HG03175 (cell line): ENCODE measurements at regions not wholly inside any gene's neighbourhood (a gene's known extent, or its start where the extent isn't known, plus 50 kb on each side); places are given as distances from the start of the nearest gene placed in this dataset.
"Not testable (repeated sequence)": the region's sequence is repeated elsewhere in the genome, so short reads cannot be mapped to it uniquely, and the experiment has no call there.

Experiments
- ATAC-seq: cut with Tn5 transposase; IDR thresholded peaks from one replicate; pipeline ENCODE4 v1.9.1; 2021; ENCODE audit warnings: mild to moderate bottlenecking, moderate library complexity; ENCODE audit not compliant: unreplicated experiment

GRCh38 chr17:63286254-63286653 lies 159.9 kb downstream of the CYB561 start:
- ATAC-seq: no peak

DNA sequence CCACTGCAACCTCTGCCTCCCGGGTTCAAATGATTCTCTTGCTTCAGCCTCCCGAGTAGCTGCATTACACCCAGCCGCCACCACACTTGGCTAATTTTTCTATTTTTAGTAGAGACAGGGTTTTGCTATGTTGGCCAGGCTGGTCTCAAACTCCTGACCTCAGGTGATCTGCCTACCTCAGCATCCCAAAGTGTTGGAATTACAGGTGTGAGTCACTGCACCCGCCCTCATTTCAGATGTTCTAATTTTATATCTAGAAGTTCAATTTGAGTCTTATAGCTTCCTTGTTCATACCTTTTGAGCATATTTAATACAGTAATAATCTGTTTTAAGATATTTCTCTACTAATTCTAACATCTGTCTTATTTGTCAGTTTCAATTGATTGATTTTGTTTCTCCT lies 159.1 kb downstream of the CYB561 start:
- not testable (repeated sequence) for ATAC-seq

- no peak for ATAC-seq
These were observed 156.2 kb downstream of the CYB561 start for GRCh38 chr17:63289931-63290330.

GRCh38 chr17:63290351-63290750 lies 155.8 kb downstream of the CYB561 start:
- ATAC-seq: no peak

GRCh38 chr17:63290784-63291183 lies 155.3 kb downstream of the CYB561 start:
- no peak for ATAC-seq

- ATAC-seq: no peak
These were observed 154.8 kb downstream of the CYB561 start for GRCh38 chr17:63291258-63291657.

- ATAC-seq: no peak
These were observed 153.7 kb downstream of the CYB561 start for GRCh38 chr17:63292421-63292820.

DNA sequence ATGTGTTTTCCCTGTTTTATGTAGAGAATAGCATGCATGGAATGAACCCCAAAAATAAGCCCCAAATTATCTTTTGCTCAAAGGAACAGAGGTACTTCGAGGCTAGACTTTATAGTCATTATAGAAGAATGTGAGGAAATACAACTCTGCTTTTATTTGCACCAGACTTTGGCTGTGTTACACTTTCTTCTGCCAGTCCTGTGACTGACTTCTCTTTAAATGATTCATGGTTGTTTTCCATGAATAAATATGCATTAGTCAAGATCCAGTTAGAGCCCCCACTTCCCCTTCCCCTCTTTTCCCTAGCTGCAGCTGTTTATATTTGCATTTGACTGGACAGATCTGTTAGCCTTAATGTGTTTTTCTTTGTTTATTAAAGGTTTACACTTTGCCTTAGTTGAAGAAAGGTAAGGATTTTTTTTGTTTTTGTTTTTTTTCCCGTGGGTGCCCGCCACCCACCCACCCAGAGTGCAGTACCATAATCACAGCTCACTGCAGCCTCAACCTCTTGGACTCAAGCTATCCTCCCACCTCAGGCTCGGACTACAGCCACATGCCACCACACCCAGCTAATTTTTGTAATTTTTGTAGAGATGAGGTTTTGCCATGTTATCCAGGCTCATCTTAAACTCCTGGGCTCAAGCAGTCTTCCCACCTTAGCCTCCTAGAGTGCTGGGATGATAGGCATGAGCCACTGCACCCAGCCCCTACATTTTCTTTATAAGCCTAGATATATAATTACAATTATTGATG lies 152.6 kb downstream of the CYB561 start:
- no peak for ATAC-seq

GRCh38 chr17:63294776-63295175 lies 151.3 kb downstream of the CYB561 start:
- no peak for ATAC-seq

DNA sequence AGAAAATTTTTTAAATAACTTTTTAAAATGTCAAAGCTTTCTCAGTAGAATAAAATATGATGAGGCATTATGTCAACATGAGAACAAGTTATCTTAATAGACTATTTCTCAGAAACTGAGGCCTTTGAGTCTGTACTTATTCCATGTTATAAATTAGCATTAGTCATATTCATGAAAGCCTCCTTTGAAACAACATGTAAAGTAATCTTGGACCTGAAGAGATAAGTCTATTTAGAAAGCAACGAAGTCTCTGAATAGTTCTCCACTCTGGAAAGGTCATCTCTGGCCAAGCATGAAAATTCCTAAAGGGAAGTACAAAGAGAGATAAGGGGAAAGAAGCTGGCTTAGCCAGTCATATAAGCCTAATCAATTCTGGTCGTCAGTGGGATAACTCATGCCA lies 150.8 kb downstream of the CYB561 start:
- ATAC-seq: no peak

DNA sequence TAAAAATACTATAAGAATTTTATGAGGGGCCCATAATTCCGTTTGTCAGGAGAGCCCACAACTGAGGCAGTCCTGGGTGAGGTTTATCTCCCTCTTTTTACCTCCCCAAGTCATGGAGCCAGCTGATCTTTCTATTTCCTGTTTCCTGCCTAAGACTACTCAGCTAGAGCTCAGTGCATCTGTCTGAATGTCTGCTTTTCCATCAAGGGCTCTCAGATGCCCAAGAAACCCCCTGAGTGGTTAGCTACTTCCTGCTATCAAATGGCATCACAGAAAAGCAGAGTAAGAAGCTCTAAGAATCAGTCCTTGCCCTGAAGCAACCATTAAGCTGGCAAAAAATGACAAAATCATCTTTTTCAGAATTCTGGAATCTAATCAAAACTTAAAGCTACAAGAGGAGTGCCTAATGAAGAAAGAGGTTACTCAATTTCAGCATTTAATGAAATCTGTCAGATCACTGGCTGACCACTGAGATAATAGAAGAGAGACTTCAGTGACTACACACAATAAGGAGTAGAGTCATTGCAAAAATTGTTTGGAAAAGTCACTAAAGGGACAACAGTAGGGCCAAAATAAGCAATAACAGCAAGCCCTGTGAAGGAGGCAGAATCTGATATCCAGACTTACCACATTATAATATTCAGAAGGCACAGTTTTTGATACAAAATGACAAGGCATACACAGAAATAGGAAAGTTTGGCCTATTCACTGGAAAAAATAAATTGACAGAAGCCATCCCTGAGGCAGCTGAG lies 150.1 kb downstream of the CYB561 start:
- no peak for ATAC-seq

- ATAC-seq: not testable (repeated sequence)
These were observed 147.2 kb downstream of the CYB561 start for GRCh38 chr17:63298916-63299315.

DNA sequence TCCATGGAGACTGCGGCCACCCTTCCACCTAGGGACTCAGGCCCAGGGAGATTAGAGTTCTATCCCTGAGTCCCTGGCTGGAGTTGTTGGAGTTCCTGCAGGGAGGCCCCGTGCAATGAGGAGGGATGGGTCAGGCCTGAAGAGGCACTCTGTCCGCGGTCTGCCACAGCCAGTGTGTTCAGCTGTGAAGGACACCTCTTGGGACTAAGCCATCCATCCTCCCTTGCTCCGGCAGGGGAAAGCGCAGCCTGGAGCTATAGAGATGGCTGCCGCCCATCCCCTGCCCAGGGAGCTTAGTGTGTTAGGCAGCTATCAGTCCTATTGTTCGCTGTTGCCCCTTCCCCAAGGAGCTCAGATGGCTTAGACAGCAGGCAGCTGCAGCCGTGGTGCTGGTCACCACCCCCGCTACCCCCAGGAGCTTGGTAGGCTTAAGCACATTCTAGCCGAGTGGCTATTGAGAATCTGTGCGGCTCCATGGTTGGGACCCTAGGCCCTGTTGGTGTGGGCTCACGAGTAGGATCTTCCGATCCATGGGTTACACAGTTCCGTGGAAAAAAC lies 141.3 kb downstream of the CYB561 start:
- ATAC-seq: no peak

DNA sequence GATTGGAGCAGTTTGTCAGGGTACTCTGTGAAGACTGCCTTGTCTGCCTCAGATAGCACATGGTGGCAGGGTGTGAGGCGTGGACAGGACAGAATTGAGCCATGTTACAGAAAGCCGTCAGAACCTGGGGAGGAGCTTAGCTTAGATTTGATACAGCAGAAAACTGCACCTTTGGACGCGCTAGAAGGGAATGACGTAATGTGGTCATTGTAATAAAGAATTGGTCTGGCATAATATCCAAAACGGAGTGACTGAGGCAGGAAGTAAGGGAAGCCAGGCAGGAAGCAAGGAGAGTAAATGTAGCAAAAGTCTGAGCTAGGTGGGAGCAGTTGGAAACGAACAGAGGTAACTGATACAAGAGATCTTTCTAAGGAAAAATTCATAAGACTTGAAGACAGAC lies 140.2 kb downstream of the CYB561 start:
- no peak for ATAC-seq

GRCh38 chr17:63306855-63307254 lies 139.3 kb downstream of the CYB561 start:
- no peak for ATAC-seq

GRCh38 chr17:63308272-63308671 lies 137.8 kb downstream of the CYB561 start:
- no peak for ATAC-seq

DNA sequence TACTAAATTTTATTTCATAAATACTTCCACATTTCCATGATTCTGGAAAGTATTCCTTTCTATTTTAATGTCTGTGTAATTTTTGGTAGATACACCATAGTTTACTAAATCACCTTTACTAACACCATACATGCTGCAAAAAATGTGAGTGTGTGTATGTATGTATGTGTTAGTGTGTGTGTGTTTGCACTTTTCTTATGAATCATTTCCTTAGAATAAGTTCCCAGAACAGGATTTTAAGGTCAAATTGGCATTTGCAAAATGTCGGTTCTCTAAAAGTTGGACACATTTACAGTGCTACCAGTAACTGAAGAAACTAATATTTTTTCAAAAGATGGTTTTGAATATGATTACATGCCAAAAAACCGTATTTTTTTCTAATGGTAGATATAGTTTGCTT lies 137.1 kb downstream of the CYB561 start:
- no peak for ATAC-seq

GRCh38 chr17:63311416-63311937 lies 134.6 kb downstream of the CYB561 start:
- no peak for ATAC-seq

GRCh38 chr17:63314761-63315160 lies 131.3 kb downstream of the CYB561 start:
- ATAC-seq: no peak

DNA sequence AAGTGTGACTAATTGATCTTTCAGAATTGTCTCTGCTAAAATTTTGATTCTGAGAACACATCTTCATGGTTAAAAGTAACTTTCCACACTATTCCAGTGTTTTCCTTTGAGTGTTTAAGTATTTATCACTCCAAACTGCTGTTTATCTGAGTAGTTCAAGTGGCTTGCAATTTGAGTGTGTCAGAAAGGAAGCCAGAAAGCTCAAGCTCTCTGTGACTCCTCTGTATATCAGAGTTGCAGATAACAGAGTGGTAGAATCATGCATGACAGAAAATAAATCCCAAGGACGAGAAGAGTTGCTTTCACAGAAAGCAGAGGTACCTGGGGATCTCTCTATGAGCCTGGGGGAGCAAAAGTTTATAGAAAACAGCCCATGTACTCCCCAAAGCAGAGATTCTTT lies 130.0 kb downstream of the CYB561 start:
- no peak for ATAC-seq

GRCh38 chr17:63317166-63317840 lies 128.8 kb downstream of the CYB561 start:
- no peak for ATAC-seq
